PC-3 (cell line): ENCODE measurements at regions not wholly inside any gene's neighbourhood (a gene's known extent, or its start where the extent isn't known, plus 50 kb on each side); places are given as distances from the start of the nearest gene placed in this dataset.

ENCODE experiments used
- CTCF ChIP-seq: fragments of 300-600 bp; sonication (generic); conservative IDR thresholded peaks from 2 replicates; pipeline ENCODE4 v1.5.1; 2017; ENCODE audit warnings: antibody characterized with exemption, low read depth, mild to moderate bottlenecking, low read length
- EZH2phosphoT487 ChIP-seq: fragments of 300-600 bp; sonication (generic); IDR thresholded peaks from 2 replicates; pipeline ENCODE4 v1.6.1; 2018; ENCODE audit warnings: mild to moderate bottlenecking, antibody characterized with exemption, low read length, borderline replicate concordance

GRCh38 chr18:34657860-34658500, 52.1 kb upstream of the DTNA start:
- TF ChIP-seq CTCF (no peak), EZH2phosphoT487 (no peak)
